COLO829 (cell line): ENCODE measurements at regions not wholly inside any gene's neighbourhood (a gene's known extent, or its start where the extent isn't known, plus 50 kb on each side); places are given as distances from the start of the nearest gene placed in this dataset.
"Not testable (repeated sequence)": the region's sequence is repeated elsewhere in the genome, so short reads cannot be mapped to it uniquely, and the experiment has no call there.

ENCODE experiments used
- DNase-seq: peaks from one replicate; pipeline ENCODE4 v3.0.0; 2012; ENCODE audit warnings: low spot score

- DNase-seq, result no peak
Measured at GRCh38 chr5:75843319-75843718, 126.1 kb upstream of the POC5 start.

GRCh38 chr5:75839547-75839946 lies 122.3 kb upstream of the POC5 start:
- no peak for DNase-seq

GRCh38 chr5:75837258-75837841 lies 120.1 kb upstream of the POC5 start:
- no peak for DNase-seq

GRCh38 chr5:75831561-75831960 lies 114.3 kb upstream of the POC5 start:
- no peak for DNase-seq

GRCh38 chr5:75828029-75828428 lies 110.8 kb upstream of the POC5 start:
- no peak for DNase-seq

- no peak for DNase-seq
Measured at GRCh38 chr5:75824323-75824722, 107.1 kb upstream of the POC5 start.

- DNase-seq, result no peak
Measured at GRCh38 chr5:75823811-75824210, 106.6 kb upstream of the POC5 start.

GRCh38 chr5:75818661-75819060 lies 101.4 kb upstream of the POC5 start:
- DNase-seq, result no peak

GRCh38 chr5:75799695-75800094 lies 82.5 kb upstream of the POC5 start:
- not testable (repeated sequence) for DNase-seq

GRCh38 chr5:75769338-75769737 lies 52.1 kb upstream of the POC5 start:
- not testable (repeated sequence) for DNase-seq
